ENCODE measurements at regions not wholly inside any gene's neighbourhood (a gene's known extent, or its start where the extent isn't known, plus 50 kb on each side); places are given as distances from the start of the nearest gene placed in this dataset.

GRCh38 chr2:12867631-12868287 is 151.0 kb downstream of the TRIB2 start:
- no peak for DNase-seq
- H3K9me2 ChIP-seq (replicated peaks; ENCODE audit: insufficient read depth, low read length) = no peaks in the 10 kb centered on the region
- H4K20me1 ChIP-seq (ENCODE audit: insufficient read depth, low read length) = no peaks in the 10 kb centered on the region
- TF ChIP-seq, protein P1, sequence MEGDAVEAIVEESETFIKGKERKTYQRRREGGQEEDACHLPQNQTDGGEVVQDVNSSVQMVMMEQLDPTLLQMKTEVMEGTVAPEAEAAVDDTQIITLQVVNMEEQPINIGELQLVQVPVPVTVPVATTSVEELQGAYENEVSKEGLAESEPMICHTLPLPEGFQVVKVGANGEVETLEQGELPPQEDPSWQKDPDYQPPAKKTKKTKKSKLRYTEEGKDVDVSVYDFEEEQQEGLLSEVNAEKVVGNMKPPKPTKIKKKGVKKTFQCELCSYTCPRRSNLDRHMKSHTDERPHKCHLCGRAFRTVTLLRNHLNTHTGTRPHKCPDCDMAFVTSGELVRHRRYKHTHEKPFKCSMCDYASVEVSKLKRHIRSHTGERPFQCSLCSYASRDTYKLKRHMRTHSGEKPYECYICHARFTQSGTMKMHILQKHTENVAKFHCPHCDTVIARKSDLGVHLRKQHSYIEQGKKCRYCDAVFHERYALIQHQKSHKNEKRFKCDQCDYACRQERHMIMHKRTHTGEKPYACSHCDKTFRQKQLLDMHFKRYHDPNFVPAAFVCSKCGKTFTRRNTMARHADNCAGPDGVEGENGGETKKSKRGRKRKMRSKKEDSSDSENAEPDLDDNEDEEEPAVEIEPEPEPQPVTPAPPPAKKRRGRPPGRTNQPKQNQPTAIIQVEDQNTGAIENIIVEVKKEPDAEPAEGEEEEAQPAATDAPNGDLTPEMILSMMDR (IDR thresholded peaks at IDR 0.05; ENCODE audit: low read length) = no peak
- TF ChIP-seq EZH2 (optimal IDR thresholded peaks at IDR 0.05; ENCODE audit: low read depth, low read length) = no peak
- no peak for TF ChIP-seq EZH2phosphoT487 (IDR thresholded peaks at IDR 0.05; ENCODE audit: low read length)
- H3K27me3 ChIP-seq (replicated peaks; ENCODE audit: insufficient read depth, low read length) = no peaks in the 10 kb centered on the region
- no peaks in the 10 kb centered on the region for H3K36me3 ChIP-seq (replicated peaks; ENCODE audit: insufficient read depth, low read length)
- H3K27ac ChIP-seq (ENCODE audit: low read length) = no peak overlapping the region
- no peak overlapping the region for H2AFZ ChIP-seq (ENCODE audit: low read length)
- no peaks in the 10 kb centered on the region for H3K9me3 ChIP-seq (replicated peaks; ENCODE audit: insufficient read depth, low read length)
- no peak overlapping the region for H3K4me2 ChIP-seq (ENCODE audit: low read depth, low read length)
- no peaks in the 10 kb centered on the region for H3F3A ChIP-seq (ENCODE audit: insufficient read depth, low read length)
- no peak overlapping the region for H3K9ac ChIP-seq (ENCODE audit: low read length)
- no peaks in the 10 kb centered on the region for H3K4me1 ChIP-seq (ENCODE audit: low read length)
- no peak overlapping the region for H3K4me3 ChIP-seq (ENCODE audit: low read length)
- H3K79me2 ChIP-seq (ENCODE audit: low read length) = no peaks in the 10 kb centered on the region

DNA sequence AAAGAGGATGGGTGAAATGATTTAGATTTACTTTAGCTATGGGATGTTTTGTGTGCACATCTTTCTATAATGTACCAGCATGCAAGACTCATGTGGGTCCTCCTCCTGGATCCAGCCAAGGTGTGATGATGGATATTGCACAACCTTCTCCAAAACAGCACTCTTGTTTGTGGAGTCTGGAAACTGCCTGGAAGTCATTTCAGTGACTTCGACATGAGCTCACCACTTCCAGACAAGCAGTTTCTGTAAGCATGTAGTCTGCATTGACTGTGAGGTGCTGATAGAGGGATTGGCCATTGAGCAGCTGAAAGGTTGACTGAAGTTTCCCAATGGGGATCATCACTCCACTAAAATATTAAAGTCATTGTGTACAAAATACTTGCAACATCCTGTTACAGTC is 154.0 kb downstream of the TRIB2 start:
- no peak overlapping the region for H3K4me2 ChIP-seq (ENCODE audit: low read depth, low read length)
- H3K27ac ChIP-seq (ENCODE audit: low read length) = no peak overlapping the region
- no peak overlapping the region for H3K4me3 ChIP-seq (ENCODE audit: low read length)
- H3K79me2 ChIP-seq (ENCODE audit: low read length) = no peaks in the 10 kb centered on the region
- TF ChIP-seq EZH2 (optimal IDR thresholded peaks at IDR 0.05; ENCODE audit: low read depth, low read length) (no peak), EZH2phosphoT487 (IDR thresholded peaks at IDR 0.05; ENCODE audit: low read length) (no peak)
- TF ChIP-seq, protein P1 (IDR thresholded peaks at IDR 0.05; ENCODE audit: low read length) = no peak
- H2AFZ ChIP-seq (ENCODE audit: low read length) = no peak overlapping the region
- no peaks in the 10 kb centered on the region for H4K20me1 ChIP-seq (ENCODE audit: insufficient read depth, low read length)
- no peak for DNase-seq
- H3K4me1 ChIP-seq (ENCODE audit: low read length) = no peaks in the 10 kb centered on the region
- no peaks in the 10 kb centered on the region for H3K27me3 ChIP-seq (replicated peaks; ENCODE audit: insufficient read depth, low read length)
- H3F3A ChIP-seq (ENCODE audit: insufficient read depth, low read length) = no peaks in the 10 kb centered on the region
- H3K9me2 ChIP-seq (replicated peaks; ENCODE audit: insufficient read depth, low read length) = no peaks in the 10 kb centered on the region
- no peak overlapping the region for H3K9ac ChIP-seq (ENCODE audit: low read length)
- no peaks in the 10 kb centered on the region for H3K36me3 ChIP-seq (replicated peaks; ENCODE audit: insufficient read depth, low read length)
- no peaks in the 10 kb centered on the region for H3K9me3 ChIP-seq (replicated peaks; ENCODE audit: insufficient read depth, low read length)

GRCh38 chr2:12871694-12872315 is 155.1 kb downstream of the TRIB2 start:
- no peak overlapping the region for H3K4me2 ChIP-seq (ENCODE audit: low read depth, low read length)
- DNase-seq = no peak
- no peaks in the 10 kb centered on the region for H3K9me2 ChIP-seq (replicated peaks; ENCODE audit: insufficient read depth, low read length)
- H3K36me3 ChIP-seq (replicated peaks; ENCODE audit: insufficient read depth, low read length) = no peaks in the 10 kb centered on the region
- no peak overlapping the region for H3K9ac ChIP-seq (ENCODE audit: low read length)
- H2AFZ ChIP-seq (ENCODE audit: low read length) = no peak overlapping the region
- TF ChIP-seq EZH2phosphoT487 (IDR thresholded peaks at IDR 0.05; ENCODE audit: low read length) (no peak), EZH2 (optimal IDR thresholded peaks at IDR 0.05; ENCODE audit: low read depth, low read length) (no peak)
- TF ChIP-seq, protein P1 (IDR thresholded peaks at IDR 0.05; ENCODE audit: low read length) = no peak
- H3K4me1 ChIP-seq (ENCODE audit: low read length) = no peaks in the 10 kb centered on the region
- H4K20me1 ChIP-seq (ENCODE audit: insufficient read depth, low read length) = no peaks in the 10 kb centered on the region
- no peak overlapping the region for H3K4me3 ChIP-seq (ENCODE audit: low read length)
- H3K9me3 ChIP-seq (replicated peaks; ENCODE audit: insufficient read depth, low read length) = no peaks in the 10 kb centered on the region
- no peaks in the 10 kb centered on the region for H3F3A ChIP-seq (ENCODE audit: insufficient read depth, low read length)
- H3K27ac ChIP-seq (ENCODE audit: low read length) = no peak overlapping the region
- H3K27me3 ChIP-seq (replicated peaks; ENCODE audit: insufficient read depth, low read length) = no peaks in the 10 kb centered on the region
- H3K79me2 ChIP-seq (ENCODE audit: low read length) = no peaks in the 10 kb centered on the region
